ENCODE measurements at regions not wholly inside any gene's neighbourhood (a gene's known extent, or its start where the extent isn't known, plus 50 kb on each side); places are given as distances from the start of the nearest gene placed in this dataset.

DNA sequence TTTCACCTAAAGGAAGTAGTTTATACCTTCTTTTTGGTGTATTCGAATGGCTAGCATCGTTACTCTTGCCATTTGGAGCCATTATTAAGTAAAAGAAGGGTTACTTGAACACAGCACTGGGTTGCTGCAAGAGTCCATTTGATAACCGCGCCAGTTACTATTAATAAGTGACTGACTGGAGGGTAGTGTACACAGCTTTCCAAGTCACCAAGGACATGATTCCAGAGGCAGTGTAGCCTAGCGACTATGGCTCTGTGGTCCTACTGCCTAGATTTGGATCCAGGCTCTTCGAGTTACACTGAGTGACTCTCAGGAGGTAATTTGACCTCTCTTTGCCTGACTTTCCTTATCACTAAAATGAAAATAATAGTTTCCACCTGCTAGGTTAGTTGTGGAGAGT lies 206.8 kb downstream of the MEIS1 start:
- TF ChIP-seq TAF1 (IDR thresholded peaks at IDR 0.05; ENCODE audit: low read depth) (no peak), EP300 (IDR thresholded peaks at IDR 0.05; ENCODE audit: borderline replicate concordance) (no peak), FOXM1 (IDR thresholded peaks at IDR 0.05; ENCODE audit: borderline replicate concordance, low read depth) (no peak), YY1 (IDR thresholded peaks at IDR 0.05; ENCODE audit: low read depth) (no peak), USF1 (IDR thresholded peaks at IDR 0.05) (no peak), RAD21 (IDR thresholded peaks at IDR 0.05; ENCODE audit: low read depth) (no peak)

Data from Ishikawa (cell line).